ENCODE measurements at regions not wholly inside any gene's neighbourhood (a gene's known extent, or its start where the extent isn't known, plus 50 kb on each side); places are given as distances from the start of the nearest gene placed in this dataset.

DNA sequence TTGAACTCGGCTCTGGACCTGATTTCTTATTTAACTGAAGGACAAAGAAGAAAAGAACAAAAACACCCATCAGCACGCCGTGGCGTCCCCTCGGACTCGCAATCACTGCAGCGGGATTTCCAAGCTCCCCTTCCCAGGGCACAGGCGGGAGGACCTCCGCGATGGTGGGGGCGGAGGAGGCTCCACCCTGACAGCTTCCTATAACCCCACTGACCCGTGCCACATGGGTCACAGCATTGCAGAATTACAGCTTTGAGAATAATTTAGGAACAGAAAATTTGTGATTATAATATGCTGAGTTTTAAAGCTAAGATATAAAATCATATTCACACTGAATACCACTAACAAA is 129.7 kb upstream of the SEC61G start:
- Histone ChIP-seq H4K91ac (ENCODE audit: insufficient read depth, low read depth, low read length) (peak overlapping the region; percentile 9; the same call in 1 of the 2 replicates), H2AK5ac (ENCODE audit: low read depth, low read length) (no peak overlapping the region), H4K20me1 (ENCODE audit: insufficient read depth, low read length) (no peaks in the 10 kb centered on the region), H2AK9ac (replicated peaks; ENCODE audit: low read depth, low read length, poor library complexity) (no peak overlapping the region), H3K9me1 (ENCODE audit: insufficient read depth, low read length) (0 out of 2 replicates have a peak, but pooled peaks cover 5% of the 10 kb centered on the region), H4K8ac (ENCODE audit: low read depth in 2 of 2, low read length in 2 of 2) (0 out of 4 replicates have a peak overlapping the region, but pooled peaks of 1 of the 2 experiments have one; percentile 24), H2BK120ac (ENCODE audit: low read depth, low read length) (peak overlapping the region; percentile 50; the same call in 1 of the 2 replicates), H2BK5ac (ENCODE audit: low read depth, low read length, poor library complexity, severe bottlenecking) (no peak overlapping the region), H3K9me3 (ENCODE audit: control insufficient read depth, insufficient read depth, low read length) (no peaks in the 10 kb centered on the region), H3K9ac (ENCODE audit: low read depth, low read length) (no peak overlapping the region), H3K27me3 (ENCODE audit: control insufficient read depth, insufficient read depth, low read length) (no peaks in the 10 kb centered on the region), H3K36me3 (ENCODE audit: control insufficient read depth, insufficient read depth, low read length) (no peaks in the 10 kb centered on the region), H2AFZ (replicated peaks; ENCODE audit: low read length, poor library complexity) (peak overlapping the region; percentile 83), H3K27ac (ENCODE audit: insufficient read depth, low read length) (no peak overlapping the region), H2BK20ac (ENCODE audit: low read depth, low read length) (peak overlapping the region; percentile 29; the same call in 1 of the 2 replicates), H3K56ac (ENCODE audit: extremely low read depth, insufficient read depth, low read length) (no peak overlapping the region), H4K5ac (ENCODE audit: low read depth, low read length) (peak overlapping the region; percentile 21; the same call in 1 of the 2 replicates), H3K4me1 (ENCODE audit: control insufficient read depth, insufficient read depth, low read length) (peaks cover 8% of the 10 kb centered on the region; the same call in 1 of the 2 replicates), H3K14ac (replicated peaks; ENCODE audit: low read depth, low read length) (no peak overlapping the region), H3K79me1 (ENCODE audit: low read depth in 1 of 2, low read length in 2 of 2) (no peaks in the 10 kb centered on the region), H3K4me2 (ENCODE audit: low read depth, low read length) (peak overlapping the region; percentile 72), H3K4ac (ENCODE audit: low read depth, low read length) (0 out of 2 replicates have a peak overlapping the region, but pooled peaks have one; percentile 2), H3K23ac (ENCODE audit: low read depth, low read length) (no peak overlapping the region), H3K18ac (ENCODE audit: low read depth, low read length) (no peak overlapping the region), H2BK15ac (ENCODE audit: low read depth, low read length) (peak overlapping the region; percentile 17; the same call in 1 of the 3 replicates), H3K4me3 (ENCODE audit: insufficient read depth, low read depth, low read length) (peak overlapping the region; percentile 6)
- no TSS peak for BruUV-seq (replicated peaks)
- no CpG with 5 or more reads among the region's 12 CpGs for WGBS, 2 experiments (ENCODE audit: extremely low coverage in 2 of 2, insufficient read length in 1 of 2)
- TF ChIP-seq, protein P1, sequence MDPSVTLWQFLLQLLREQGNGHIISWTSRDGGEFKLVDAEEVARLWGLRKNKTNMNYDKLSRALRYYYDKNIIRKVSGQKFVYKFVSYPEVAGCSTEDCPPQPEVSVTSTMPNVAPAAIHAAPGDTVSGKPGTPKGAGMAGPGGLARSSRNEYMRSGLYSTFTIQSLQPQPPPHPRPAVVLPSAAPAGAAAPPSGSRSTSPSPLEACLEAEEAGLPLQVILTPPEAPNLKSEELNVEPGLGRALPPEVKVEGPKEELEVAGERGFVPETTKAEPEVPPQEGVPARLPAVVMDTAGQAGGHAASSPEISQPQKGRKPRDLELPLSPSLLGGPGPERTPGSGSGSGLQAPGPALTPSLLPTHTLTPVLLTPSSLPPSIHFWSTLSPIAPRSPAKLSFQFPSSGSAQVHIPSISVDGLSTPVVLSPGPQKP (IDR thresholded peaks at IDR 0.05; ENCODE audit: borderline replicate concordance, low read depth, low read length) = no peak
- no peak for TF ChIP-seq POLR2A (IDR thresholded peaks at IDR 0.05; ENCODE audit: low read depth, low read length)
- no peak for TF ChIP-seq RFX5 (IDR thresholded peaks at IDR 0.05; ENCODE audit: low read depth, low read length)
- no peak for TF ChIP-seq CEBPB (IDR thresholded peaks at IDR 0.05; ENCODE audit: low read depth, low read length)
- no peak for TF ChIP-seq MAFK (IDR thresholded peaks at IDR 0.05; ENCODE audit: low read depth, low read length)
- no peak for TF ChIP-seq RAD21 (IDR thresholded peaks at IDR 0.05; ENCODE audit: low read length)
- TF ChIP-seq CHD1 (IDR thresholded peaks at IDR 0.05; ENCODE audit: low read depth, low read length) = no peak
- no peak for TF ChIP-seq NFE2L2 (IDR thresholded peaks at IDR 0.05; ENCODE audit: low read depth, low read length)
- no peak for TF ChIP-seq MAZ (IDR thresholded peaks at IDR 0.05; ENCODE audit: borderline replicate concordance, low read depth, low read length)
- TF ChIP-seq, protein P2, sequence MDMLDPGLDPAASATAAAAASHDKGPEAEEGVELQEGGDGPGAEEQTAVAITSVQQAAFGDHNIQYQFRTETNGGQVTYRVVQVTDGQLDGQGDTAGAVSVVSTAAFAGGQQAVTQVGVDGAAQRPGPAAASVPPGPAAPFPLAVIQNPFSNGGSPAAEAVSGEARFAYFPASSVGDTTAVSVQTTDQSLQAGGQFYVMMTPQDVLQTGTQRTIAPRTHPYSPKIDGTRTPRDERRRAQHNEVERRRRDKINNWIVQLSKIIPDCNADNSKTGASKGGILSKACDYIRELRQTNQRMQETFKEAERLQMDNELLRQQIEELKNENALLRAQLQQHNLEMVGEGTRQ (IDR thresholded peaks at IDR 0.05; ENCODE audit: low read depth, low read length) = no peak
- TF ChIP-seq BHLHE40 (IDR thresholded peaks at IDR 0.05; ENCODE audit: low read depth, low read length) = no peak
- TF ChIP-seq MXI1 (IDR thresholded peaks at IDR 0.05; ENCODE audit: borderline replicate concordance, low read depth, low read length) = no peak
- no peak for TF ChIP-seq SMC3 (IDR thresholded peaks at IDR 0.05; ENCODE audit: low read depth, low read length)
- no peak for TF ChIP-seq RCOR1 (IDR thresholded peaks at IDR 0.05; ENCODE audit: insufficient replicate concordance, low read length)
- dilution Hi-C loops (cut with HindIII; ENCODE audit: low sequenced_read_pairs, unreplicated experiment) (no loop called here), in situ Hi-C loops (cut with MboI; ENCODE audit: low sequenced_read_pairs) (no loop called here), intact Hi-C loops (cut with micrococcal nuclease) (no loop called here)
- ATAC-seq (ENCODE audit: low read depth) (no peak), DNase-seq (no peak)
- ChIA-PET POLR2A (ENCODE audit: unreplicated experiment) (interaction anchor here (0.6 kb wide), 1 partner anchor 1232 kb away, joined by 3 read pairs; no protein-coding TSS in a partner anchor), CTCF (interaction anchor here (1.0 kb wide), 1 partner anchor 299 kb away, joined by 3 read pairs; no protein-coding TSS in a partner anchor)

All from IMR-90 (cell line).